Epithelial cell of proximal tubule (primary cell): ENCODE measurements at regions not wholly inside any gene's neighbourhood (a gene's known extent, or its start where the extent isn't known, plus 50 kb on each side); places are given as distances from the start of the nearest gene placed in this dataset.

Experiments
- DNase-seq: peaks from one replicate; pipeline ENCODE4 v3.0.0-alpha.2; 2011; ENCODE audit warnings: low read depth
- H3K4me3 ChIP-seq: 2 replicates; pipeline ENCODE4 v1.5.1; 2011; ENCODE audit warnings: low read depth, mild to moderate bottlenecking, low read length
- TF ChIP-seq, protein P1 (sequence below): conservative IDR thresholded peaks from 2 replicates; pipeline ENCODE4 v1.5.1; 2012; ENCODE audit warnings: low read depth, mild to moderate bottlenecking, low read length

DNA sequence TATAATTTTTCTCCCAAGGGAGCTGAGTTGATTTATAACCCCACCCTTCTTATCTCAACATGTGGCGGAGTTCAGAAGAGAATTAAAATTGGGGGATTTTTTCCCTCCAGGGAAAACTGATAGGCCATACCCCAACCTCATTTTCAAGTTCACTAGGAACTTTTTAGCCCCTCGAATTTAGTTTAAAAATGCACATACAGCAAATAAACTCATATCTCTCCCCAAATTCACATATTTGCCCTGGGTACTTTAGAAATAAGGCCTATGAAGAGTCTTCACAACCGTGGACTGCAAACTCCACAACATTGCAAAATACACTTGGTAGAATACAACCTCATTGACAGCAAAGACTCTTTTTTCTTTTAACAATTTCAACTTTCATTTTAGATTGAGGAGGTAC, 206.7 kb upstream of the LEF1 start:
- TF ChIP-seq, protein P1, sequence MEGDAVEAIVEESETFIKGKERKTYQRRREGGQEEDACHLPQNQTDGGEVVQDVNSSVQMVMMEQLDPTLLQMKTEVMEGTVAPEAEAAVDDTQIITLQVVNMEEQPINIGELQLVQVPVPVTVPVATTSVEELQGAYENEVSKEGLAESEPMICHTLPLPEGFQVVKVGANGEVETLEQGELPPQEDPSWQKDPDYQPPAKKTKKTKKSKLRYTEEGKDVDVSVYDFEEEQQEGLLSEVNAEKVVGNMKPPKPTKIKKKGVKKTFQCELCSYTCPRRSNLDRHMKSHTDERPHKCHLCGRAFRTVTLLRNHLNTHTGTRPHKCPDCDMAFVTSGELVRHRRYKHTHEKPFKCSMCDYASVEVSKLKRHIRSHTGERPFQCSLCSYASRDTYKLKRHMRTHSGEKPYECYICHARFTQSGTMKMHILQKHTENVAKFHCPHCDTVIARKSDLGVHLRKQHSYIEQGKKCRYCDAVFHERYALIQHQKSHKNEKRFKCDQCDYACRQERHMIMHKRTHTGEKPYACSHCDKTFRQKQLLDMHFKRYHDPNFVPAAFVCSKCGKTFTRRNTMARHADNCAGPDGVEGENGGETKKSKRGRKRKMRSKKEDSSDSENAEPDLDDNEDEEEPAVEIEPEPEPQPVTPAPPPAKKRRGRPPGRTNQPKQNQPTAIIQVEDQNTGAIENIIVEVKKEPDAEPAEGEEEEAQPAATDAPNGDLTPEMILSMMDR = no peak
- no peak for DNase-seq
- no peak overlapping the region for H3K4me3 ChIP-seq

DNA sequence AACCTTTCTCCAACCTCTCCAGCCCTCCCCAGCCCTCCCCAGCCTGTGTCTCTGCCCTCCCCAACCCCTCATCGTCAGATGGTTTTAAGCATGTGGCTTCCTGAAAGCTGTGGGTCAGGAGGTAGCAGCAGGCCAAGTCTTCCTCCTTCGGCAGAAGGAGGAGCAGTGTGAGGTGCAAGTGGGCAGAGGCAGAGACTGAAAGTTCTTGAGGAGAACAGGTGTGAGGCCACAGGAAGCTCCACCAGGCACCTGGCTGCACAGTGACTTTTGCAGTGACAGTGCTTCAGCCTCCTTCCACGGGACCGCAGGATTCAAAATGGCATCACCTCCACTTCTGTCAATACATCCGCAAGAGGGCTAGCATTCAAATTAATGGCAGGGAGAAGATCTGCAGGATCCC, 203.9 kb upstream of the LEF1 start:
- no peak overlapping the region for H3K4me3 ChIP-seq
- TF ChIP-seq, protein P1 = no peak
- DNase-seq = no peak

DNA sequence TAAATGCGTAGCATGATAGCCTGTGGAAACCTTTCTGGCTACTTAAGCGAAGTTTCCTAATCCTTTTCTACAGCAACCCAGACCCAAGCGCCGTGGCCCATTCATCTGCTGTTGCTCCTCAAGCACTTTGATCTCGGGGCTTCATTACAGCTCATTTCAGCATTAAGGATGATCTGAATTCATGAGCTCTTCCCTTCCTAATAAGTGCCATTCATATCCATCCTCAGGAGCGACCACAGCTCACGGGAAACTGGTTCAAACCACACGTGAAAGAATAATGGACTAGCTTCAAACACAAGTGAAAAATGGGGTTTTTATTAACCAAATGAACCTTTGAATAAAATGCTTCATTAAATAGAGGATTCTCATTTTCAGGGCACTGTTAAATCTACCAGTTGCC, 202.6 kb upstream of the LEF1 start:
- TF ChIP-seq, protein P1 = no peak
- no peak overlapping the region for H3K4me3 ChIP-seq
- no peak for DNase-seq

DNA sequence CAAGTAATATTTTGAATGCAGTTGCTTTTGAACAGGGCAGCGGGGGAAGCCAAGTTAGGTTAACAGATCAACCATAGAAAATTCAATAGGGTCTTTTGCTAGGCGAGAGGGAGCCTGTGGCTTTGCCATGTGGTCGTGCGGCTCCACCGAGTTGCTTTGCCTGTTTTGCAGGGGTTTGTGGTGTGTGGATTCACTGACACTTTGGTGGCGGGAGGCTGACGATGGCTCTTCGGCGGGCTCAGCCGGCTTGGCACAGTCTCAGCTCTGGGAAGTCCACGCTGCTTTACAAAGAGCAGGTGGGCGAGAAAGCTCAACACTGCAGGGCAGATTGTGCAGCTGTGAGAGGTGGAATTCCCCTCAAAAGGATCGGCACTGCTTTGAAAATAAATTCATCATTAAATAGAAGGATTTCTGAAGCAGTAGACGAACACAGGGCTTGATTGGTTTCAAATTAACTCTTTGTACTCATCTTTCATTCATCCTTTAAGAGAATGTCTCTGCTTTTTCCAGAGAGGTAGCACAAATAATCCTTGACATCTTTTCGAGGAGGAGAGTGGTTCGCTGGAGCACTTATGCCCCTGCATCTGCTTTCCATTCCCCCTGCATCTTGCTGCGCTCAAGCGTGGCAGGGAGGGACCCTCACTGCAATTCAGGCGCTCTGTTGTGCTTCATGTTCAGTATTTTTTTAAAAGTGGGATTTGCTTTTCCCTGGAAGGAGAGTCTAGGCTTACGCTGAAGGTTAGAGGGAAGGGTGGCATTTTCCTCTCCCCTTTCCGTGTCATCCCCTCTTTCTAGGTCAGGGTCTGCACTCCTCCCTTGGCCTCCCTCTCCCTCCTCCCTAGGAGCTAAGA, 201.8 kb upstream of the LEF1 start:
- no peak for DNase-seq
- TF ChIP-seq, protein P1 = no peak
- no peak overlapping the region for H3K4me3 ChIP-seq

DNA sequence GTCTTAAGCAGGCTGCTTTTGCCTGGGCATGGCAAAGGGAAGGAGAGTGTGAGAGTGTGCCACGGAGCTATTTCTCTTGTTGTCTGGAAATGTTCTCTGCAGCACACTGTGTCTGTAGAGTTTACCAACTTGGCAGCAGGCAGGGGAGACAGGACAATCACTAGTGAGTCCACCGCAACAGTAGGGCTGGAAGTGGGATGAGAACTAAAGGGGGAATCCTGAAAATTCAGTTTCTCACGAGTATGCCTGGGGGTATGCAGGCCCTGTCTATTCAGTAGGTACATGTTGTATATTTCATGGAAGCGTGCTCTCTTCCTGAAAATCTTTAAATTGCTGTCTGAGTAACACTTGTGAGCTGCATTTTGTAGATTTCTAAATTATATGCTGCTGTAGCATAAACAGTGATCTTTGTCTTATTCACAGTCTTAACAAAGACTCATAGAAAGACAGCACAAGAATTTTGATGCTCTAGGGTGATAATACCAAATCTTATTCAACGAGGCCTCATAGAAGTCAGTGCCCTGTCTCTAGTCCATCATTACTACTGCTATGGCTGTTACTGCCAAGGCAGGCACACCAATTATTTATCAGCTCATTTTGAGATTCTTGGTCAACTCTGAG, 200.4 kb upstream of the LEF1 start:
- TF ChIP-seq, protein P1 = no peak
- no peak for DNase-seq
- H3K4me3 ChIP-seq = no peak overlapping the region

DNA sequence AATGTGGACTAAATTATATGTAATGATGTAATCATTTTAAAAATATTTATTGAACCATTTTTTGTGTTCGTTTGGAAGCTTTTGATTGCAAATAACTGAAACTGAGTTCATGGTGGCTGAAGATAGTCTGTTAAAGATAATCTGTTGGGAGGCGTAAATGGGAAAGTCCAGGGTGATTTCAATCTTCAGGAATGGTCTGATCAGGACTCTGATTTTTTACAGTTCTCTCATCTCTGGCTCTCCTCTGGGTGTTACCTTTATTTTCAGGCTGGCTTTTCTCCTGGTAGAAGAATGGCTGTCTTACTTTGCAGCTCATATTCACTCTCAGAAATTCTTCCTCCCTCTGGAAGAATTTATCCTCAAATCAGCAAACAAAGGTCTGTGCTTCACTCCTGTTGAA, 199.0 kb upstream of the LEF1 start:
- TF ChIP-seq, protein P1 = no peak
- no peak overlapping the region for H3K4me3 ChIP-seq
- DNase-seq = no peak
